GM21619 (cell line): ENCODE measurements at regions not wholly inside any gene's neighbourhood (a gene's known extent, or its start where the extent isn't known, plus 50 kb on each side); places are given as distances from the start of the nearest gene placed in this dataset.
"Not testable (repeated sequence)": the region's sequence is repeated elsewhere in the genome, so short reads cannot be mapped to it uniquely, and the experiment has no call there.

Experiments
- ATAC-seq: cut with Tn5 transposase; IDR thresholded peaks from one replicate; pipeline ENCODE4 v1.9.1; 2021; ENCODE audit not compliant: unreplicated experiment

GRCh38 chr1:38758820-38759219 is 100.8 kb downstream of the RRAGC start:
- no peak for ATAC-seq

GRCh38 chr1:38746941-38747600 is 112.5 kb downstream of the RRAGC start:
- no peak for ATAC-seq

- ATAC-seq, result no peak
Observed at GRCh38 chr1:38746402-38746935, 113.1 kb downstream of the RRAGC start.

GRCh38 chr1:38745476-38746401 is 113.8 kb downstream of the RRAGC start:
- ATAC-seq, result no peak

GRCh38 chr1:38744452-38745350 is 114.9 kb downstream of the RRAGC start:
- no peak for ATAC-seq

GRCh38 chr1:38743184-38743583 is 116.4 kb downstream of the RRAGC start:
- no peak for ATAC-seq

GRCh38 chr1:38741341-38741740 is 118.2 kb downstream of the RRAGC start:
- ATAC-seq, result no peak

- no peak for ATAC-seq
Observed at GRCh38 chr1:38740487-38740886, 119.1 kb downstream of the RRAGC start.

- ATAC-seq, result no peak
Observed at GRCh38 chr1:38738207-38738606, 121.4 kb downstream of the RRAGC start.

GRCh38 chr1:38736399-38736798 is 123.2 kb downstream of the RRAGC start:
- ATAC-seq, result no peak

- no peak for ATAC-seq
Observed at GRCh38 chr1:38735651-38736161, 123.9 kb downstream of the RRAGC start.

GRCh38 chr1:38733761-38734160 is 125.8 kb downstream of the RRAGC start:
- ATAC-seq, result no peak

GRCh38 chr1:38730511-38731397 is 128.8 kb downstream of the RRAGC start:
- ATAC-seq, result no peak

- ATAC-seq, result no peak
Observed at GRCh38 chr1:38728585-38728908, 131.0 kb downstream of the RRAGC start.

GRCh38 chr1:38727684-38728584 is 131.6 kb downstream of the RRAGC start:
- no peak for ATAC-seq

GRCh38 chr1:38725321-38725961 is 134.1 kb downstream of the RRAGC start:
- not testable (repeated sequence) for ATAC-seq

GRCh38 chr1:38724160-38725131 is 135.1 kb downstream of the RRAGC start:
- ATAC-seq, result no peak
